ENCODE measurements at regions not wholly inside any gene's neighbourhood (a gene's known extent, or its start where the extent isn't known, plus 50 kb on each side); places are given as distances from the start of the nearest gene placed in this dataset.
A peak's percentile ranks its signal among the peaks of the same experiment; 100 is the strongest.
"Not testable (repeated sequence)": the region's sequence is repeated elsewhere in the genome, so short reads cannot be mapped to it uniquely, and the experiment has no call there.

GRCh38 chr7:81831883-81832282, 62.0 kb upstream of the HGF start:
- Histone ChIP-seq H3K9ac (ENCODE audit: low read length) (no peak overlapping the region), H3K36me3 (ENCODE audit: insufficient read depth, low read length) (no peaks in the 10 kb centered on the region; the same call in 1 of the 2 replicates), H3K79me2 (ENCODE audit: insufficient read depth, low read length) (no peaks in the 10 kb centered on the region), H3K4me1 (ENCODE audit: insufficient read depth, low read length, severe bottlenecking) (peaks cover 16% of the 10 kb centered on the region), H3K9me3 (ENCODE audit: low read length) (peaks cover 23% of the 10 kb centered on the region), H3K9me2 (ENCODE audit: low read depth, low read length) (no peaks in the 10 kb centered on the region), H3K4me2 (ENCODE audit: low read length) (no peak overlapping the region), H3K27me3 (ENCODE audit: insufficient read depth, low read length) (no peaks in the 10 kb centered on the region), H3K4me3 (ENCODE audit: low read depth, low read length, poor library complexity, severe bottlenecking) (no peak overlapping the region), H3F3A (ENCODE audit: insufficient read depth, low read length) (peaks cover 6% of the 10 kb centered on the region; the same call in 1 of the 2 replicates), H2AFZ (ENCODE audit: low read length) (no peak overlapping the region), H4K20me1 (ENCODE audit: insufficient read depth, low read length) (no peaks in the 10 kb centered on the region), H3K27ac (ENCODE audit: low read depth, low read length, poor library complexity, severe bottlenecking) (no peak overlapping the region)
- TF ChIP-seq EZH2 (IDR thresholded peaks at IDR 0.05; ENCODE audit: borderline replicate concordance, low read length) (no peak), CTCF (IDR thresholded peaks at IDR 0.05; ENCODE audit: low read length) (no peak)

- not testable (repeated sequence) for H3K4me3 ChIP-seq (ENCODE audit: low read depth, low read length, poor library complexity, severe bottlenecking); H3K4me1 ChIP-seq (ENCODE audit: insufficient read depth, low read length, severe bottlenecking); H3K36me3 ChIP-seq (ENCODE audit: insufficient read depth, low read length); H3K4me2 ChIP-seq (ENCODE audit: low read length); H4K20me1 ChIP-seq (ENCODE audit: insufficient read depth, low read length); H3K27ac ChIP-seq (ENCODE audit: low read depth, low read length, poor library complexity, severe bottlenecking); H3K79me2 ChIP-seq (ENCODE audit: insufficient read depth, low read length); H3K9ac ChIP-seq (ENCODE audit: low read length); H3F3A ChIP-seq (ENCODE audit: insufficient read depth, low read length); H3K27me3 ChIP-seq (ENCODE audit: insufficient read depth, low read length); H3K9me2 ChIP-seq (ENCODE audit: low read depth, low read length)
- Histone ChIP-seq H2AFZ (ENCODE audit: low read length) (peak overlapping the region; percentile 44; the same call in 1 of the 2 replicates), H3K9me3 (ENCODE audit: low read length) (peaks cover 23% of the 10 kb centered on the region)
Measured at GRCh38 chr7:81829511-81829910, 59.7 kb upstream of the HGF start.

- TF ChIP-seq CTCF (IDR thresholded peaks at IDR 0.05; ENCODE audit: low read length) = no peak
- no peak for TF ChIP-seq EZH2 (IDR thresholded peaks at IDR 0.05; ENCODE audit: borderline replicate concordance, low read length)
- no peaks in the 10 kb centered on the region for H3K36me3 ChIP-seq (ENCODE audit: insufficient read depth, low read length)
- no peak overlapping the region for H3K4me2 ChIP-seq (ENCODE audit: low read length)
- no peak overlapping the region for H3K9ac ChIP-seq (ENCODE audit: low read length)
- no peak overlapping the region for H3K27ac ChIP-seq (ENCODE audit: low read depth, low read length, poor library complexity, severe bottlenecking)
- 0 out of 2 replicates have a peak, but pooled peaks cover 3% of the 10 kb centered on the region for H3F3A ChIP-seq (ENCODE audit: insufficient read depth, low read length)
- no peaks in the 10 kb centered on the region for H3K79me2 ChIP-seq (ENCODE audit: insufficient read depth, low read length)
- H2AFZ ChIP-seq (ENCODE audit: low read length) = no peak overlapping the region
- no peaks in the 10 kb centered on the region for H3K9me3 ChIP-seq (ENCODE audit: low read length)
- no peak overlapping the region for H3K4me3 ChIP-seq (ENCODE audit: low read depth, low read length, poor library complexity, severe bottlenecking)
- no peaks in the 10 kb centered on the region for H3K9me2 ChIP-seq (ENCODE audit: low read depth, low read length)
- no peaks in the 10 kb centered on the region for H3K4me1 ChIP-seq (ENCODE audit: insufficient read depth, low read length, severe bottlenecking)
- no peaks in the 10 kb centered on the region for H4K20me1 ChIP-seq (ENCODE audit: insufficient read depth, low read length)
- H3K27me3 ChIP-seq (ENCODE audit: insufficient read depth, low read length) = no peaks in the 10 kb centered on the region
Measured at GRCh38 chr7:81822811-81823210, 53.0 kb upstream of the HGF start.

- Histone ChIP-seq H3K36me3 (ENCODE audit: insufficient read depth, low read length) (no peaks in the 10 kb centered on the region), H3K9me2 (ENCODE audit: low read depth, low read length) (no peaks in the 10 kb centered on the region), H4K20me1 (ENCODE audit: insufficient read depth, low read length) (no peaks in the 10 kb centered on the region), H3K27ac (ENCODE audit: low read depth, low read length, poor library complexity, severe bottlenecking) (no peak overlapping the region), H2AFZ (ENCODE audit: low read length) (0 out of 2 replicates have a peak overlapping the region, but pooled peaks have one; percentile 24), H3K4me1 (ENCODE audit: insufficient read depth, low read length, severe bottlenecking) (peaks cover 16% of the 10 kb centered on the region), H3K4me2 (ENCODE audit: low read length) (no peak overlapping the region), H3K27me3 (ENCODE audit: insufficient read depth, low read length) (no peaks in the 10 kb centered on the region), H3F3A (ENCODE audit: insufficient read depth, low read length) (0 out of 2 replicates have a peak, but pooled peaks cover 3% of the 10 kb centered on the region), H3K9me3 (ENCODE audit: low read length) (no peaks in the 10 kb centered on the region), H3K9ac (ENCODE audit: low read length) (no peak overlapping the region), H3K79me2 (ENCODE audit: insufficient read depth, low read length) (no peaks in the 10 kb centered on the region), H3K4me3 (ENCODE audit: low read depth, low read length, poor library complexity, severe bottlenecking) (no peak overlapping the region)
- TF ChIP-seq CTCF (IDR thresholded peaks at IDR 0.05; ENCODE audit: low read length) = no peak
- TF ChIP-seq EZH2 (IDR thresholded peaks at IDR 0.05; ENCODE audit: borderline replicate concordance, low read length) = no peak
Measured at GRCh38 chr7:81819861-81820260, 50.0 kb upstream of the HGF start.
